HUES64 (cell line): ENCODE measurements at regions not wholly inside any gene's neighbourhood (a gene's known extent, or its start where the extent isn't known, plus 50 kb on each side); places are given as distances from the start of the nearest gene placed in this dataset.
A peak's percentile ranks its signal among the peaks of the same experiment; 100 is the strongest.

ENCODE experiments used
- H3K27ac ChIP-seq: 2 replicates; pipeline ENCODE4 v1.7.0; 2013; ENCODE audit warnings: low read depth, low read length, inconsistent platforms
- H3K27me3 ChIP-seq: 2 replicates; pipeline ENCODE4 v1.6.1; 2013; ENCODE audit warnings: mild to moderate bottlenecking, low read length; ENCODE audit not compliant: insufficient read depth
- H3K36me3 ChIP-seq: 2 replicates; pipeline ENCODE4 v1.6.1; 2013; ENCODE audit warnings: mild to moderate bottlenecking, low read length; ENCODE audit not compliant: insufficient read depth
- H3K4me1 ChIP-seq: 2 replicates; pipeline ENCODE4 v1.6.1; 2013; ENCODE audit warnings: mild to moderate bottlenecking, low read length, moderate library complexity; ENCODE audit not compliant: insufficient read depth
- H3K4me3 ChIP-seq: 2 replicates; pipeline ENCODE4 v1.5.1; 2013; ENCODE audit warnings: mild to moderate bottlenecking, low read length, moderate library complexity
- H3K9ac ChIP-seq: 2 replicates; pipeline ENCODE4 v1.6.1; 2013; ENCODE audit warnings: mild to moderate bottlenecking, low read depth, low read length
- H3K9me3 ChIP-seq: 2 replicates; pipeline ENCODE4 v1.6.1; 2013; ENCODE audit warnings: low read depth, low read length; ENCODE audit not compliant: insufficient read depth
- WGBS: fragments of 150-250, 120-280 bp; methylation state at CpG from one replicate; pipeline ENCODE4 v1.1.7; 2013; ENCODE audit warnings: missing lambda C conversion rate; 5-methylcytosine and 5-hydroxymethylcytosine counted together

DNA sequence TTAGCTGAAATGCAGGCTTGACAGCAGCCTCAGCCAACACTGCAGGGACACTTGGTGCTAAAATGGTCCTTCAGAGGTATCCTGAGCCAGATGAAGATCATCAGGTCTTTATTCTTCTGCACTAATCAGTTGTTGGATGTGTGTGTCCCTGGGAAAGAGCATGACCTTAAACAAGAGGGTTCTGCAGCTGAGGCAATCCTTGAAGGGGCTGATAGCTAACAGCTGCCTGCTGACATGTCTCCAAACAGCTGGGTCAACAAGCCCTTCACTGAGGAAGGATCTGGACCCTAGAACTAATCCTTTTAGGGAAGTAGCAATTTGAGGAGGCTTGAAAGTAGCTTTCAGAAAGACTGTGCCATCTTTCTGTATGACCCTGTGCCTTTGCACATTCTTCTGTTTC lies 376.3 kb upstream of the ACTBL2 start:
- no peak overlapping the region for H3K9ac ChIP-seq
- H3K27ac ChIP-seq: no peak overlapping the region
- H3K27me3 ChIP-seq: no peaks in the 10 kb centered on the region
- no peaks in the 10 kb centered on the region for H3K36me3 ChIP-seq
- H3K9me3 ChIP-seq: no peaks in the 10 kb centered on the region
- no peaks in the 10 kb centered on the region for H3K4me1 ChIP-seq
- H3K4me3 ChIP-seq: no peak overlapping the region

DNA sequence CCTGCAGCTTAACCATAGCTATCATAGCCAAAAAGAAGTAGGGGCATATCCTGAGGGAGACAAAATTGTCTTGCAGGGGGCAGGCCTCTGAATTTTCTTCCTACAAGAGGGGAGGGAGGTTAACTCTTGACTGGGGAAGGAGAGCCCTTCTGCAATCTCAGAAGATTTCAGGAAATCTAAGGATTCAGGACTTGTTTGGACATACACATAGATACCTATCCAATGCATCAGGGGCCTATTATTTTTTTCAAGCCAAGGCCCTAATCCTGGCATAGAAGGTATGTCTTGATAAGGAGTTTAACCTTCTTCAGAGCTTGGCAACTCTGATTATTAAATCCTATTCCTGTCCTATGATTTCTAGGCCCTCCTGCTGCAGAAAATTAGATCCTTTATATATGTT lies 375.1 kb upstream of the ACTBL2 start:
- no peak overlapping the region for H3K27ac ChIP-seq
- no peaks in the 10 kb centered on the region for H3K9me3 ChIP-seq
- H3K36me3 ChIP-seq: no peaks in the 10 kb centered on the region
- no peaks in the 10 kb centered on the region for H3K4me1 ChIP-seq
- no peak overlapping the region for H3K9ac ChIP-seq
- no peaks in the 10 kb centered on the region for H3K27me3 ChIP-seq
- H3K4me3 ChIP-seq: no peak overlapping the region

DNA sequence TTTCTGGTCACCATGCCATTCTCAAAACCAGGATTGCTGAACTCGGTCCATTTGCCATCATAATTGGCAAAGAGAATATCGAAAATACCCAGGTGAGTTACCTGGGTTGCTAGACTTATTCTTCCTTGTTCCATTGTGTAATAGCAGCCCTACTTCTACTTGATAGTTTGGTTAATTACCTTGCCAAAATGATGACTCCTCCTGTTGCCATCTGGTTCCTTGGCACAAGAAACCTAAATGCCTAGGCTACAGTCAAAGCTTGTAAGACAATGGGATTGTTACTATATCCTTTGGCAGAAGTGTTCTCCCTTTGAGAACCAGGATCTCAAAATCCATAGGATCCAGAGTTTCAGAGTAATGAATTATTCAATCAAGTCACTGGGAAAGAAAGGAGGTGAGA lies 373.2 kb upstream of the ACTBL2 start:
- no peaks in the 10 kb centered on the region for H3K27me3 ChIP-seq
- 100% methylated on average over 2 of the region's 2 CpGs for WGBS
- H3K4me3 ChIP-seq: no peak overlapping the region
- no peaks in the 10 kb centered on the region for H3K4me1 ChIP-seq
- no peaks in the 10 kb centered on the region for H3K36me3 ChIP-seq
- H3K9ac ChIP-seq: no peak overlapping the region
- no peaks in the 10 kb centered on the region for H3K9me3 ChIP-seq
- H3K27ac ChIP-seq: no peak overlapping the region

DNA sequence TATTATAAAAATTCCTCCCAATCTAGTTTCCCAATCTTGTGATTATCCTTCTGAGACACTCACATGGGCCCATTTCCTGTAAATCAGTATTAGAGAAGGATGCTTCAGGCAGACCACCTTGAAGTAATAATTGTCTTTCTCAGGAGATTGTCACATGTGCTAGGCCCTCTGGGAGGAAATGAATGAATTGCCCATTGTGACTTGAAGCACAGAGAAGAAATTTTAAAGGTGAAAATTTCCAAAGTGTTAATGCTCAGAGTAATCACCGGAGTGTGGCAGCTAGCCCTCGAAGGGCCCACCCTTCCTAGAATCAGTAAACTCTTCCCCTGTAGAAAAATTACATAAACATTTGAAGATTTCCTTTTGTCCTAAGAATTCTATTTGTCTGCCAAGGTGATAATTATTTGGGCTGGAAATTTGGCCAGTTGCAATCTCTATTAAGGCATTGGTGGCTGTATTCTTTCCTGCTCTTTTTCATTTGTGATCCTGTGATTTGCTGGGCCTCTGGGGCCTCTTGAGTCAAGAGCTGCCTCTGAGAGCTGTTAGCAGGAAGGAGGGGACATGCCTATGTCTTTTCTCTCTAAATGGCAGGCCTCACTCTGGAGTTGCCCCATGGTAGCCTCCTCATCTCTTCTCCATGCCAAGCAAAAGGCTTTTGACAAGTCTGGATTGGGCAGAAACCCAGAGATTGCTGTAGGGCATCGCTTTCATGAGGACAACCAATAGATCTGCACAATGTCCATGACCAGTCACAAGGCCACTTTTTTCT lies 371.5 kb upstream of the ACTBL2 start:
- Histone ChIP-seq H3K4me3 (no peak overlapping the region), H3K27ac (no peak overlapping the region), H3K27me3 (no peaks in the 10 kb centered on the region), H3K36me3 (no peaks in the 10 kb centered on the region), H3K9ac (no peak overlapping the region), H3K4me1 (no peaks in the 10 kb centered on the region), H3K9me3 (no peaks in the 10 kb centered on the region)
- 98% methylated on average over 1 of the region's 3 CpGs for WGBS

DNA sequence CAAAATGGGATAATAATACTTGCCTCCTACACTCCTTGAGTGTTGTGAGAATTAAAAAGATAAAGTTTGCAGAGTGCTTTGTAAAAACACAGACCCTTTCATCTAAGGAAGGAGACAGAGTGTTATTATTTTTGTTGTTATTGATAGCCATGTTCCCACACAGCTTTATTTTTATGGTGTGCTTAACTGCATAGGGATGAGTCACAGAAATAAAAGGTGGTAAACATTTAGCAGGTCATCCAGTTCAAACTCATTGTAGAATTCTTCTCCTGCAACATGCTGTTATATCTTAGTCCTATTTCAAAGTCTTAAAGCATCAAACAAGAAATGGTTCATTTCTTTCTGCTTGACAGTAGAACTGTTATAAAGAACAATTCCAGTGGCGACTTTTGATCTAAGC lies 367.5 kb upstream of the ACTBL2 start:
- Histone ChIP-seq H3K36me3 (no peaks in the 10 kb centered on the region), H3K27ac (no peak overlapping the region), H3K27me3 (no peaks in the 10 kb centered on the region), H3K9me3 (no peaks in the 10 kb centered on the region), H3K9ac (no peak overlapping the region), H3K4me1 (no peaks in the 10 kb centered on the region), H3K4me3 (no peak overlapping the region)
- 100% methylated on average over 1 of the region's 1 CpG for WGBS

DNA sequence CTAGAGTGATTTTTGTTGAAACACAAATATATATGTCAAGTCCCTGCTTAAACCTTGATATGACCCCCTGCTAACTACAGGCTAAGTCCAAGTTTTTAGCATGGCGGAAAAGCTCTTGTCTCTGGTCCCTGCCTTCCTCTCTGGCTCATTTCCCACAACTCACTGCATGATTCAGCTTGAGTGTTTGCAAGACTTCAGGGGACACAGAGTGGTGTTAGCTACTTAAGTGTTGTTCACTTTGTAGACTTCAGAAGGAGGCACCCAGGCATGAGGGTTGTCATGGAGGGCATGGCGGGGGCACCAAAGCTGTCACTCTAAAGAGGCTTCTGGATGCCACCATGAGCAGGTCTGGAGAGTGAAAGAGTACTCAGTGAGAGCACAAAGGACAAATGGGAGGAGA lies 362.4 kb upstream of the ACTBL2 start:
- no peak overlapping the region for H3K4me3 ChIP-seq
- WGBS: 93% methylated on average over 2 of the region's 2 CpGs

DNA sequence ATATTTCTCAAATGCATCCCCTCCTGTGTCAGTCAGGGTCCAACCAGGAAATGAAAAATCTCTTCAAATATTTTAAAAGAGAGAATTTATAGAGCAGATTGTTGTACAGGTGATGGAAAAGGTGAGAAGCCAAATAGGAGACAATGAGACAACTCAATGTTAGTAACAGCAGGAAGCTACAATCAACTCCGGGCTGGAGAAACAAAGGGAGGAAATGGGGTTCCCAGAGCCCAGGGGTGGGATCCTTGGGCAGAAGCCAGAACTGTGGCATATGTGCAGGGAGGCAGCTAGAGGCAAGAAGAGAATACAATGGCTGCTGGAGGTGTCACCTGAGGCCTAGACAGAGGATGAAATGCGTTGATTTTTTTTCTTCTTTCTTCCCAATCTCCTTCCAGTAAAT lies 361.8 kb upstream of the ACTBL2 start:
- Histone ChIP-seq H3K9ac (no peak overlapping the region), H3K4me1 (peaks cover 22% of the 10 kb centered on the region), H3K27me3 (no peaks in the 10 kb centered on the region), H3K36me3 (no peaks in the 10 kb centered on the region), H3K27ac (no peak overlapping the region), H3K4me3 (no peak overlapping the region), H3K9me3 (no peaks in the 10 kb centered on the region)
- 95% methylated on average over 2 of the region's 2 CpGs for whole genome bisulfite sequencing

More for the DNA sequence above, 362.4 kb upstream of the ACTBL2 start:
- Histone ChIP-seq H3K27me3 (no peaks in the 10 kb centered on the region), H3K4me1 (peaks cover 22% of the 10 kb centered on the region), H3K27ac (no peak overlapping the region), H3K36me3 (no peaks in the 10 kb centered on the region), H3K9ac (no peak overlapping the region), H3K9me3 (no peaks in the 10 kb centered on the region)

DNA sequence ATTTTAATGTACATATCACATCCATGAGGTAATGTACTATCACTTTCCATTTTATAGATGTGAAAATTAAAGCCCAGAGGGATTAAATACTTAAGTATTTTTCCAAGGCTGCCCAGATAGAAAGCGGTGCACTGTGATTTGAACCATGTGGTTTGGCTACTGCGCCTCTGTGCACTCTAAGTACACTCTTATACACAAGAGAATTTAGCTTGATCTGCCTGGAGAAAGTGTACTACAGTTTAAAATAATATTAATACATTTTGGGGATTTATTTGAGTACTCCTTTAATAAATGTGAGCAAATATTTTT lies 360.4 kb upstream of the ACTBL2 start:
- no peak overlapping the region for H3K9ac ChIP-seq
- H3K27me3 ChIP-seq: no peaks in the 10 kb centered on the region
- H3K36me3 ChIP-seq: no peaks in the 10 kb centered on the region
- 85% methylated on average over 2 of the region's 2 CpGs for WGBS
- H3K9me3 ChIP-seq: no peaks in the 10 kb centered on the region
- H3K27ac ChIP-seq: no peak overlapping the region
- H3K4me1 ChIP-seq: peaks cover 22% of the 10 kb centered on the region
- H3K4me3 ChIP-seq: no peak overlapping the region

DNA sequence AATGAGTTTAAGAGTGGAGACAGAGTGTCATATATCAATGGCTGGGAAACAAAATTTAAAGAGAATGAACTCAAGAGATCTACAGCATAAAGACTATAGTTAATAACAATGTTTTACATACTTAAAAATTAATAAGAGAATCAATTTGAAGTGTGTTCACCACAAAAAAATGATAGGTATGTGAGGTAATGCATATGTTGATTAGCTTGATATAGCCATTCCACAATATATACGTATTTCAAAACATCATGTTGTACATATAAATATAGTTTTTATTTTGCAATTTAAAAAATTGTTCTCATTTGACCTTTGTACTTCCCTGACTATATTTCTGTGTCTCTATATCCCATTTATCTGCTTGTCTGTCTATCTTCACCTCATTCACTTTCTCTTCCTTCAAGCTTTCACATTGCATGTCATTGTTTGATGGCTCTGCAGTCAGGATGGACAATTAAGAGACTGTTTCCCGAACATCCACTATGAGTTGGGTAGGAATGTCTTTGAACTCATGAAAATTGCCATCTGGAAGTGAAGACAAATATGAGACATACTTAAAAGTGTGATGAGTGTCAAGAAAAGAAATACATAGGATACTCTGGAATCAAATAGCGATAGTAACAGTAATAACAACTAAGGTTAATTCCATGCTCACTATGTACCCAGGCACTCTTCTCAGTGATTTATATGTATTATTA lies 359.9 kb upstream of the ACTBL2 start:
- Histone ChIP-seq H3K27ac (peak overlapping the region; percentile 60; the same call in 1 of the 2 replicates), H3K4me1 (peaks cover 22% of the 10 kb centered on the region)
- WGBS: 94% methylated on average over 1 of the region's 3 CpGs

DNA sequence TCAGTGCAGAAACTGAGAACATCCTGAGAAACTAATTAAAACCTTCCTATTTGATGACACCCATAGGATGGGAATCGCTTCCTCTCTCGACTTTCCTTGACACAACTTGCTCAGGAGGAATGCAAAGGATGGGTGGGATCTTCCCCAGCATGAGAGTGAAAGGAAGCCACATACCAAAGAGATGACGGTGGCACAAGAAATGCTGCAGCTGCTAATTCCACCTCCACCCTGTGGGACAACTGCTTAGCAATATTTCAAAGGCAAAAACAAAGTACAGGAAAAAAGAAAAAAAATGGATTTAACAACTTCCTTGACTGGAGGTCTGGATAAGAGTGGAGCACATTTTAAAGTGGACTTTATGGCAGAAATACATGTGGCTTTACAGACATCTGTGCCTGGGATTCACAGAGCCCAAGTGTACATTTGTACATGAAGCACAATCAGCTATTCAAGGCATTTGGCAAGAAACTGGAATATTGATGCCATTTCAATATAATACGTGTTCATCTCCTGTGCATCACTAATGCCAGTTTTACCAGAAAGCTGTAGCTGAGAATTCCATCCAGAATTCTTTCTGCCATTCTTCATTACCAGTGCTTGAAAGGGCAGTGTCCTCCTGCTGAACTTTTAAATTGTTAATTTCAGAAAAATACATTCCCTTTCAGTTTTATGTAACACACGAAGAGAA lies 359.2 kb upstream of the ACTBL2 start:
- Histone ChIP-seq H3K27ac (peak overlapping the region; percentile 69), H3K4me1 (peaks cover 22% of the 10 kb centered on the region)
- WGBS: 21% methylated on average over 3 of the region's 5 CpGs

More for the DNA sequence above, 359.9 kb upstream of the ACTBL2 start:
- Histone ChIP-seq H3K4me3 (no peak overlapping the region), H3K36me3 (no peaks in the 10 kb centered on the region), H3K27me3 (no peaks in the 10 kb centered on the region), H3K9ac (peak overlapping the region; percentile 49; the same call in 1 of the 2 replicates), H3K9me3 (no peaks in the 10 kb centered on the region)

DNA sequence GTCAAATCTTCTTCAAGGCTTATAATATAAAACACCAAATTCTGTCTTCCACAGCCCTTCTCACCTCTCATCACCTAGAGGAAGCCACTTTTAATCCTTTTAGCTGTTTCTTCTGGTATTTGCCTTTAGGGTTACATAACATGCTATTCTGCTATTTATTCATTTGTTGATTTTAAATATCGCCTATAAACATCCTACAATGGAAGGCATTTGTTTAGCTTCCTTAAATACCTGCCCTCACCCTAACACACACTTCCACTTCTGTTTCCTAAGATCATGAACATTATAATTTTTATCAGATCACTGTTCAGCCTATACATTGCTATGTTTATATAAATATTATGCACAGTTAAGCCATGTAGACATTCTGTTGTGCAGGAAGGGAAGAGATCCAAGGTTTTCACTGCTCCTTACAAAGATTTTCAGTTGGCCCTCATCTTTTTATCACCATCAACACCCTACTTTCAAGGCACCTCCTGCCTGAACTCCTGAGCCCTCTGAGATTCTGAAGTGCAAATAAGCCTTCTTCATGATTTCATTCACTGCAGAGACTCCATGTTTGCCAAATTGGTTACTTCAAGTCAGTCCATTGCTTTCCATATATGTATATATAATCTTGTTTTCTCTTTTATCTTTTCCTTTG lies 356.9 kb upstream of the ACTBL2 start:
- 0 out of 2 replicates have a peak, but pooled peaks cover 3% of the 10 kb centered on the region for H3K9me3 ChIP-seq
- no peak overlapping the region for H3K27ac ChIP-seq
- H3K4me1 ChIP-seq: peaks cover 38% of the 10 kb centered on the region
- no peak overlapping the region for H3K9ac ChIP-seq
- H3K36me3 ChIP-seq: no peaks in the 10 kb centered on the region
- H3K27me3 ChIP-seq: no peaks in the 10 kb centered on the region
- WGBS: 90% methylated on average over 1 of the region's 1 CpG
- H3K4me3 ChIP-seq: no peak overlapping the region

More for the DNA sequence above, 359.2 kb upstream of the ACTBL2 start:
- Histone ChIP-seq H3K36me3 (no peaks in the 10 kb centered on the region), H3K27me3 (no peaks in the 10 kb centered on the region), H3K9me3 (no peaks in the 10 kb centered on the region), H3K4me3 (0 out of 2 replicates have a peak overlapping the region, but pooled peaks have one; percentile 7), H3K9ac (peak overlapping the region; percentile 49; the same call in 1 of the 2 replicates)
